HepG2 (cell line): ENCODE measurements at regions not wholly inside any gene's neighbourhood (a gene's known extent, or its start where the extent isn't known, plus 50 kb on each side); places are given as distances from the start of the nearest gene placed in this dataset.

Source experiments
- ATAC-seq: fragments of 200-7000 bp; cut with Tn5 transposase; 3 replicates; pipeline ENCODE4 v1.9.1; 2020; ENCODE audit warnings: mild to moderate bottlenecking, moderate library complexity
- BruUV-seq: library from RNA; stranded (reverse); fragments of 400-500 nt; replicated peaks from 2 replicates; lab custom pipeline; 2021; lab: Mats Ljungman, UMichigan
- CTCF ChIA-PET: fragments of 300-600 bp; formaldehyde crosslinking; extraction: SDS; loops from one replicate; lab custom pipeline; 2021; ENCODE audit warnings: low total read pairs, inconsistent platforms, low intra/inter-chr PET ratio; lab: Yijun Ruan, JAX
- POLR2A ChIA-PET: fragments of 350-600 bp; sonication (Branson Sonifier 250); formaldehyde crosslinking; loops from one replicate; lab custom pipeline; 2020; ENCODE audit warnings: antibody characterized with exemption, inconsistent platforms; lab: Yijun Ruan, JAX
- DNase-seq: peaks from one replicate; pipeline ENCODE4 v3.0.0-alpha.2; 2015; ENCODE audit warnings: low spot score
- FAIRE-seq: peaks from 3 replicates; lab custom pipeline; 2011; peaks lifted over from hg19 to GRCh38; lab: Jason Lieb, UNC
- H2AFZ ChIP-seq: one replicate; pipeline ENCODE4 v1.6.1; 2011; ENCODE audit warnings: low read length, inconsistent platforms
- H3K27ac ChIP-seq: fragments of 300-600 bp; 3 replicates; pipeline ENCODE4 v1.8.0; 2011; ENCODE audit warnings: mixed run types, mild to moderate bottlenecking, mixed read lengths, low read length, inconsistent platforms; ENCODE audit not compliant: insufficient read depth; ENCODE audit errors: extremely low read length
- H3K27me3 ChIP-seq, 2 experiments: fragments of 200-600 bp in 1 of 2; 2 replicates in 1 of 2; 3 replicates in 1 of 2; pipeline versions ENCODE4 v1.6.0 to v1.8.0; 2011; ENCODE audit warnings: low read length in 2 of 2, mild to moderate bottlenecking in 2 of 2, moderate library complexity in 2 of 2, inconsistent platforms in 1 of 2; ENCODE audit not compliant: insufficient read depth in 2 of 2, control insufficient read depth in 1 of 2
- H3K36me3 ChIP-seq, 2 experiments: fragments of 200-600 bp in 1 of 2; replicated peaks in 1 of 2; 2 replicates in 1 of 2; 3 replicates in 1 of 2; pipeline versions ENCODE4 v1.5.1 to v1.8.0; 2011; ENCODE audit warnings: low read length in 2 of 2, inconsistent platforms in 1 of 2; ENCODE audit not compliant: insufficient read depth in 2 of 2, control insufficient read depth in 1 of 2
- H3K4me1 ChIP-seq: 2 replicates; pipeline ENCODE4 v1.5.1; 2012; ENCODE audit warnings: low read length, inconsistent platforms; ENCODE audit not compliant: insufficient read depth
- H3K4me2 ChIP-seq: 2 replicates; pipeline ENCODE4 v1.6.0; 2011; ENCODE audit warnings: low read depth, low read length, inconsistent platforms
- H3K4me3 ChIP-seq, 3 experiments: fragments of 200-600 bp in 1 of 3; sonication (generic), shearing (Covaris generic) in 1 of 3; replicated peaks in 1 of 3; 2 replicates each; pipeline ENCODE4 v1.5.1; 2011 to 2016; ENCODE audit warnings: low read length in 3 of 3, inconsistent platforms in 2 of 3, low read depth in 2 of 3, mild to moderate bottlenecking in 2 of 3, control low read depth in 1 of 3, mixed read lengths in 1 of 3; ENCODE audit not compliant: insufficient read depth in 1 of 3
- H3K79me2 ChIP-seq: one replicate; pipeline ENCODE4 v1.6.1; 2011; ENCODE audit warnings: low read length, inconsistent platforms; ENCODE audit not compliant: insufficient read depth
- H3K9ac ChIP-seq: 2 replicates; pipeline ENCODE4 v1.6.0; 2011; ENCODE audit warnings: mild to moderate bottlenecking, low read depth, low read length, inconsistent platforms; ENCODE audit not compliant: insufficient read depth
- H3K9me3 ChIP-seq: 2 replicates; pipeline ENCODE4 v1.5.1; 2012; ENCODE audit warnings: mild to moderate bottlenecking, low read length
- H4K20me1 ChIP-seq: 2 replicates; pipeline ENCODE4 v1.6.0; 2011; ENCODE audit warnings: inconsistent platforms, mild to moderate bottlenecking, low read length, moderate library complexity; ENCODE audit not compliant: insufficient read depth
- FOXP1 ChIP-seq, 2 experiments: fragments of 450-650 bp in 1 of 2; IDR thresholded peaks; 2 replicates each; pipeline ENCODE4 v1.6.1; 2017 to 2018; ENCODE audit warnings: antibody characterized with exemption in 1 of 2
- PHB2 ChIP-seq: fragments of 450-650 bp; IDR thresholded peaks from 2 replicates; pipeline ENCODE4 v1.6.1; 2018; ENCODE audit not compliant: partially characterized antibody
- SMARCC2 ChIP-seq: fragments of 450-650 bp; IDR thresholded peaks from 2 replicates; pipeline ENCODE4 v1.6.1; 2017; ENCODE audit warnings: antibody characterized with exemption, mild to moderate bottlenecking
- TARDBP ChIP-seq: sonication (generic); formaldehyde crosslinking; IDR thresholded peaks from 2 replicates; pipeline ENCODE4 v1.8.0; 2022; ENCODE audit warnings: mild to moderate bottlenecking, missing genetic modification reagents
- ZBTB1 ChIP-seq: sonication (generic); formaldehyde crosslinking; IDR thresholded peaks from 2 replicates; pipeline ENCODE4 v1.4.0; 2020; ENCODE audit warnings: missing genetic modification reagents, borderline replicate concordance
- ZC3H13 ChIP-seq: sonication (generic); formaldehyde crosslinking; IDR thresholded peaks from 2 replicates; pipeline ENCODE4 v1.8.1; 2023; ENCODE audit warnings: mild to moderate bottlenecking, missing genetic modification reagents, moderate library complexity
- ZFP37 ChIP-seq: sonication (generic); formaldehyde crosslinking; IDR thresholded peaks from 2 replicates; pipeline ENCODE4 v1.4.0; 2020; ENCODE audit warnings: missing genetic modification reagents, borderline replicate concordance
- ZNF20 ChIP-seq: sonication (generic); formaldehyde crosslinking; IDR thresholded peaks from 2 replicates; pipeline ENCODE4 v1.4.0; 2020; ENCODE audit warnings: mild to moderate bottlenecking, moderate library complexity, missing genetic modification reagents
- ZNF547 ChIP-seq: sonication (generic); formaldehyde crosslinking; IDR thresholded peaks from 2 replicates; pipeline ENCODE4 v1.5.1; 2020; ENCODE audit warnings: mild to moderate bottlenecking, missing genetic modification reagents
- ZNF549 ChIP-seq: sonication (generic); formaldehyde crosslinking; IDR thresholded peaks from 2 replicates; pipeline ENCODE4 v1.5.0; 2020; ENCODE audit warnings: missing genetic modification reagents
- ZNF646 ChIP-seq: sonication (generic); formaldehyde crosslinking; IDR thresholded peaks from 2 replicates; pipeline ENCODE4 v1.9.0; 2021; ENCODE audit warnings: mild to moderate bottlenecking, missing genetic modification reagents
- ZNF7 ChIP-seq: IDR thresholded peaks from 2 replicates; pipeline ENCODE4 v1.6.1; 2016; ENCODE audit warnings: missing biosample characterization, missing genetic modification reagents
- WGBS: methylation state at CpG from one replicate; pipeline ENCODE4 v1.1.6; 2017; ENCODE audit warnings: low lambda C conversion rate; 5-methylcytosine and 5-hydroxymethylcytosine counted together
- in situ Hi-C: cut with HindIII; loops from 2 replicates; pipeline ENCODE4 v1.10.0; 2017; ENCODE audit warnings: low pct_unique_long_range_greater_than_20kb; ENCODE audit not compliant: extremely low pct_ligation_motif_present
- intact Hi-C: fragments of 100-400 bp; cut with micrococcal nuclease; formaldehyde crosslinking; loops from one replicate; pipeline ENCODE4 v1.10.0; 2022; ENCODE audit not compliant: unreplicated experiment

GRCh38 chr2:8435608-8436007, 246.2 kb upstream of the ID2 start:
- H3K9ac ChIP-seq = no peak overlapping the region
- BruUV-seq = no TSS peak
- no peaks in the 10 kb centered on the region for H3K9me3 ChIP-seq
- FAIRE-seq (no peak), ATAC-seq (no peak)
- H4K20me1 ChIP-seq = no peaks in the 10 kb centered on the region
- TF ChIP-seq FOXP1 (IDR thresholded peaks at IDR 0.05) (no peak), FOXP1 (CRISPR knock-in tag; IDR thresholded peaks at IDR 0.05) (no peak), ZBTB1 (CRISPR knock-in tag) (no peak), ZNF547 (CRISPR knock-in tag) (no peak), ZC3H13 (CRISPR knock-in tag) (no peak), TARDBP (CRISPR knock-in tag) (no peak), ZNF20 (CRISPR knock-in tag) (no peak), SMARCC2 (no peak), ZFP37 (CRISPR knock-in tag) (no peak), ZNF7 (CRISPR knock-in tag) (no peak), ZNF646 (no peak), PHB2 (no peak), ZNF549 (no peak)
- TF ChIP-seq, all 625 proteins: peak for 0
- no peaks in the 10 kb centered on the region for H3K79me2 ChIP-seq
- no peak for DNase-seq
- no peak overlapping the region for H3K27ac ChIP-seq
- ChIA-PET POLR2A (no interaction called here), CTCF (no interaction called here)
- H3K4me3 ChIP-seq = no peak overlapping the region
- intact Hi-C loops (no loop called here), in situ Hi-C loops (no loop called here)
- no peak overlapping the region for H3K4me2 ChIP-seq
- H3K4me1 ChIP-seq = no peaks in the 10 kb centered on the region
- no peak overlapping the region for H2AFZ ChIP-seq
- WGBS = 5% methylated on average over 4 of the region's 4 CpGs
- H3K36me3 ChIP-seq = no peaks in the 10 kb centered on the region
- no peaks in the 10 kb centered on the region for H3K27me3 ChIP-seq
